ENCODE measurements at regions not wholly inside any gene's neighbourhood (a gene's known extent, or its start where the extent isn't known, plus 50 kb on each side); places are given as distances from the start of the nearest gene placed in this dataset.

DNA sequence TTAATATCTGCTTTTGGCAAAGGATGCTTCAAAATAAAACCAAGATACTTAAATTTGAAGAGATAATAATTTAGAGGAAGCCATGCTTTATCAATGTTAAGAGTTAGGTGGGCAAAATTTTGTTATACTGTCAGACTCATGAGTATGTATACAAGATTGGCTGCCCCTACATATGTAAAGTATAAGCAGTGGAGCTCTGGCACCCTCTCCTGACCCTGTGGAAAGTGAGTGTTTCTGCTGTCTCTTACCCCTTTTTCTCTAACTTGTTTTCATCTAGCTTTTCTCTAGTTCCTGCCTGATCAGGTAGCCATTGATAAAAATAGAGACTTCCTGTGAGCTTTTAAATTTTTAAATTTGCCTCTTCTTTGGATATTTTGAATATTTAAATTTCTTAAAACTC lies 710.9 kb upstream of the SPRY2 start:
- TF ChIP-seq, protein P1, sequence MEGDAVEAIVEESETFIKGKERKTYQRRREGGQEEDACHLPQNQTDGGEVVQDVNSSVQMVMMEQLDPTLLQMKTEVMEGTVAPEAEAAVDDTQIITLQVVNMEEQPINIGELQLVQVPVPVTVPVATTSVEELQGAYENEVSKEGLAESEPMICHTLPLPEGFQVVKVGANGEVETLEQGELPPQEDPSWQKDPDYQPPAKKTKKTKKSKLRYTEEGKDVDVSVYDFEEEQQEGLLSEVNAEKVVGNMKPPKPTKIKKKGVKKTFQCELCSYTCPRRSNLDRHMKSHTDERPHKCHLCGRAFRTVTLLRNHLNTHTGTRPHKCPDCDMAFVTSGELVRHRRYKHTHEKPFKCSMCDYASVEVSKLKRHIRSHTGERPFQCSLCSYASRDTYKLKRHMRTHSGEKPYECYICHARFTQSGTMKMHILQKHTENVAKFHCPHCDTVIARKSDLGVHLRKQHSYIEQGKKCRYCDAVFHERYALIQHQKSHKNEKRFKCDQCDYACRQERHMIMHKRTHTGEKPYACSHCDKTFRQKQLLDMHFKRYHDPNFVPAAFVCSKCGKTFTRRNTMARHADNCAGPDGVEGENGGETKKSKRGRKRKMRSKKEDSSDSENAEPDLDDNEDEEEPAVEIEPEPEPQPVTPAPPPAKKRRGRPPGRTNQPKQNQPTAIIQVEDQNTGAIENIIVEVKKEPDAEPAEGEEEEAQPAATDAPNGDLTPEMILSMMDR (conservative IDR thresholded peaks at IDR 0.05; ENCODE audit: low read depth, low read length), result no peak
- Histone ChIP-seq H3K27ac (no peak overlapping the region), H3K36me3 (ENCODE audit: insufficient read depth) (no peaks in the 10 kb centered on the region), H2AFZ (ENCODE audit: low read depth) (no peak overlapping the region), H3K4me1 (ENCODE audit: low read depth, poor library complexity, severe bottlenecking) (no peaks in the 10 kb centered on the region), H3K9ac (no peak overlapping the region), H3K4me2 (no peak overlapping the region), H3K4me3 (IDR thresholded peaks at IDR 0.05; ENCODE audit: insufficient read depth, low read depth, low read length) (no peak overlapping the region), H3K79me2 (ENCODE audit: insufficient read depth, low read depth) (no peaks in the 10 kb centered on the region), H4K20me1 (ENCODE audit: insufficient read depth) (no peaks in the 10 kb centered on the region), H3K27me3 (ENCODE audit: insufficient read depth, low read depth) (no peaks in the 10 kb centered on the region)

- H3K27ac ChIP-seq, result no peak overlapping the region
- H3K27me3 ChIP-seq (ENCODE audit: insufficient read depth, low read depth), result no peaks in the 10 kb centered on the region
- no peaks in the 10 kb centered on the region for H3K4me1 ChIP-seq (ENCODE audit: low read depth, poor library complexity, severe bottlenecking)
- no peaks in the 10 kb centered on the region for H3K36me3 ChIP-seq (ENCODE audit: insufficient read depth)
- H2AFZ ChIP-seq (ENCODE audit: low read depth), result no peak overlapping the region
- TF ChIP-seq, protein P1 (conservative IDR thresholded peaks at IDR 0.05; ENCODE audit: low read depth, low read length), result no peak
- no peak overlapping the region for H3K9ac ChIP-seq
- H3K4me2 ChIP-seq, result no peak overlapping the region
- H3K4me3 ChIP-seq (IDR thresholded peaks at IDR 0.05; ENCODE audit: insufficient read depth, low read depth, low read length), result no peak overlapping the region
- no peaks in the 10 kb centered on the region for H3K79me2 ChIP-seq (ENCODE audit: insufficient read depth, low read depth)
- no peaks in the 10 kb centered on the region for H4K20me1 ChIP-seq (ENCODE audit: insufficient read depth)
Observed at GRCh38 chr13:81048026-81048461, 707.1 kb upstream of the SPRY2 start.

DNA sequence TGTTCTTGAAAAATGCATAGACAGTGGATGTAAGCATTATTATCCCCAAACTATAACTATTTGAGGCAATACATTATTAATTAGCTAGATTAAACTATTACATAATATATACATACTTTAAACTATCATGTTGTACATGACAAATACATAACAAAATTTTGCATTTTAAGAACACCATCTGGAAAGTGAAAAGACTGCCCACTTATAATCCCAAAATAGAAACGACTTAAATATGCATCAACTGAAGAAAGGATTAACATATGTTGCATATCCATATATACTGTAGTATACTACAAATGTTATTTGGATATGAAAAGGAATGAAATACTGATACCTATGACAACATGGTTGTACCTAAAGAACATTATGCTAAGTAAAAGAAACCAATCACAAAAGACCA lies 700.8 kb upstream of the SPRY2 start:
- no peak overlapping the region for H3K4me2 ChIP-seq
- H3K36me3 ChIP-seq (ENCODE audit: insufficient read depth), result no peaks in the 10 kb centered on the region
- no peaks in the 10 kb centered on the region for H4K20me1 ChIP-seq (ENCODE audit: insufficient read depth)
- no peak overlapping the region for H3K4me3 ChIP-seq (IDR thresholded peaks at IDR 0.05; ENCODE audit: insufficient read depth, low read depth, low read length)
- TF ChIP-seq, protein P1 (conservative IDR thresholded peaks at IDR 0.05; ENCODE audit: low read depth, low read length), result no peak
- H3K9ac ChIP-seq, result no peak overlapping the region
- H2AFZ ChIP-seq (ENCODE audit: low read depth), result no peak overlapping the region
- H3K79me2 ChIP-seq (ENCODE audit: insufficient read depth, low read depth), result no peaks in the 10 kb centered on the region
- H3K27me3 ChIP-seq (ENCODE audit: insufficient read depth, low read depth), result no peaks in the 10 kb centered on the region
- no peaks in the 10 kb centered on the region for H3K4me1 ChIP-seq (ENCODE audit: low read depth, poor library complexity, severe bottlenecking)
- no peak overlapping the region for H3K27ac ChIP-seq

DNA sequence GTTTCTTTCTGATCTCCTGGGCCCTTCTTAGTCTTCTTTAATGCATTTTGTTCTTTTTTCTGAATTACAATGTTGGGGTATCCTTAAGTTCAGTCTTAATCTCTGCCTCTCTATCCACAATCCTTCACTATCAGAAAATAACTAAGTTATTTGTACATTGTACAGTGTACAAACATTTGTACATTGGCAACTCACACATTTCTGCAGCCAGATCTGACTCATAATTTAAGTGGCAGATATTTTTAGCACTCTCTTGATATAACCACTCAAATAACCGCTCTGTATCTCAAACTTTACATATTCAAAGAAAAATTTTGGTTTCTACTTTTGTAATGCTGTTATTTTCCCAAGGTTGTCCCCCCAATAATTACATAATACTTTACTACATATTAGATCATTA lies 691.1 kb upstream of the SPRY2 start:
- no peak overlapping the region for H3K9ac ChIP-seq

More for the DNA sequence above, 691.1 kb upstream of the SPRY2 start:
- Histone ChIP-seq H3K4me1 (ENCODE audit: low read depth, poor library complexity, severe bottlenecking) (no peaks in the 10 kb centered on the region), H3K79me2 (ENCODE audit: insufficient read depth, low read depth) (no peaks in the 10 kb centered on the region), H3K27me3 (ENCODE audit: insufficient read depth, low read depth) (no peaks in the 10 kb centered on the region), H3K27ac (no peak overlapping the region), H3K36me3 (ENCODE audit: insufficient read depth) (no peaks in the 10 kb centered on the region), H3K4me2 (no peak overlapping the region), H2AFZ (ENCODE audit: low read depth) (no peak overlapping the region), H3K4me3 (IDR thresholded peaks at IDR 0.05; ENCODE audit: insufficient read depth, low read depth, low read length) (no peak overlapping the region), H4K20me1 (ENCODE audit: insufficient read depth) (no peaks in the 10 kb centered on the region)
- TF ChIP-seq, protein P1 (conservative IDR thresholded peaks at IDR 0.05; ENCODE audit: low read depth, low read length), result no peak

Measured in KMS-11 (cell line).